GM18909 (cell line): ENCODE measurements at regions not wholly inside any gene's neighbourhood (a gene's known extent, or its start where the extent isn't known, plus 50 kb on each side); places are given as distances from the start of the nearest gene placed in this dataset.

Experiments
- ATAC-seq: cut with Tn5 transposase; IDR thresholded peaks from one replicate; pipeline ENCODE4 v1.9.1; 2021; ENCODE audit warnings: mild to moderate bottlenecking; ENCODE audit not compliant: unreplicated experiment, poor library complexity

GRCh38 chr4:41446981-41447725 lies 90.8 kb upstream of the LIMCH1 start:
- no peak for ATAC-seq

- ATAC-seq = no peak
These were observed 89.0 kb upstream of the LIMCH1 start for GRCh38 chr4:41448934-41449333.

GRCh38 chr4:41451961-41452360 lies 86.0 kb upstream of the LIMCH1 start:
- ATAC-seq = no peak

GRCh38 chr4:41452484-41453225 lies 85.3 kb upstream of the LIMCH1 start:
- ATAC-seq = no peak

- no peak for ATAC-seq
These were observed 83.5 kb upstream of the LIMCH1 start for GRCh38 chr4:41454423-41454822.

- ATAC-seq = no peak
These were observed 82.8 kb upstream of the LIMCH1 start for GRCh38 chr4:41455206-41455605.

GRCh38 chr4:41456559-41457101 lies 81.3 kb upstream of the LIMCH1 start:
- no peak for ATAC-seq

GRCh38 chr4:41458689-41459088 lies 79.3 kb upstream of the LIMCH1 start:
- ATAC-seq = no peak

- ATAC-seq = no peak
These were observed 77.3 kb upstream of the LIMCH1 start for GRCh38 chr4:41460641-41461040.

- ATAC-seq = no peak
These were observed 76.1 kb upstream of the LIMCH1 start for GRCh38 chr4:41461780-41462307.

- no peak for ATAC-seq
These were observed 72.7 kb upstream of the LIMCH1 start for GRCh38 chr4:41465146-41465761.

- no peak for ATAC-seq
These were observed 71.7 kb upstream of the LIMCH1 start for GRCh38 chr4:41466249-41466648.

GRCh38 chr4:41468122-41468521 lies 69.8 kb upstream of the LIMCH1 start:
- ATAC-seq = no peak

- ATAC-seq = no peak
These were observed 66.6 kb upstream of the LIMCH1 start for GRCh38 chr4:41471126-41472071.

- ATAC-seq = no peak
These were observed 65.9 kb upstream of the LIMCH1 start for GRCh38 chr4:41472081-41472480.

GRCh38 chr4:41473176-41473575 lies 64.8 kb upstream of the LIMCH1 start:
- no peak for ATAC-seq

GRCh38 chr4:41475402-41475801 lies 62.6 kb upstream of the LIMCH1 start:
- no peak for ATAC-seq

GRCh38 chr4:41476310-41476885 lies 61.6 kb upstream of the LIMCH1 start:
- no peak for ATAC-seq

- ATAC-seq = no peak
These were observed 60.6 kb upstream of the LIMCH1 start for GRCh38 chr4:41477181-41477905.
